GM12878 (cell line): ENCODE measurements at regions not wholly inside any gene's neighbourhood (a gene's known extent, or its start where the extent isn't known, plus 50 kb on each side); places are given as distances from the start of the nearest gene placed in this dataset.

Source experiments
- ATAC-seq: fragments of 200-7000 bp; cut with Tn5 transposase; 3 replicates; pipeline ENCODE4 v1.9.1; 2020; ENCODE audit warnings: mild to moderate bottlenecking, moderate library complexity
- BruUV-seq: library from RNA; stranded (reverse); fragments of 400-500 nt; replicated peaks from 2 replicates; lab custom pipeline; 2021; lab: Mats Ljungman, UMichigan
- CTCF ChIA-PET: fragments of 300-600 bp; sonication (Branson Sonifier 250); formaldehyde crosslinking; extraction: SDS; loops from one replicate; lab custom pipeline; 2021; ENCODE audit warnings: inconsistent platforms; lab: Yijun Ruan, JAX
- POLR2A ChIA-PET: fragments of 350-600 bp; formaldehyde crosslinking; extraction: SDS; loops from one replicate; lab custom pipeline; 2021; ENCODE audit warnings: inconsistent platforms; lab: Charles Lee
- RAD21 ChIA-PET: fragments of 300-600 bp; sonication (Branson Sonifier 250); formaldehyde crosslinking; loops from one replicate; lab custom pipeline; 2023; ENCODE audit warnings: antibody characterized with exemption; ENCODE audit not compliant: unreplicated experiment; lab: Charles Lee
- SMC1A ChIA-PET: fragments of 300-600 bp; sonication (Branson Sonifier 250); formaldehyde crosslinking; loops from one replicate; lab custom pipeline; 2023; ENCODE audit not compliant: unreplicated experiment, uncharacterized antibody; lab: Charles Lee
- DNase-seq: peaks from one replicate; pipeline ENCODE4 v3.0.0-alpha.2; 2011; ENCODE audit warnings: low read depth, low spot score
- FAIRE-seq: peaks from 3 replicates; lab custom pipeline; 2011; peaks lifted over from hg19 to GRCh38; lab: Jason Lieb, UNC
- H2AFZ ChIP-seq: 2 replicates; pipeline ENCODE4 v1.6.0; 2011; ENCODE audit warnings: low read depth, low read length, control low read depth; ENCODE audit not compliant: control insufficient read depth
- H3K27ac ChIP-seq: 2 replicates; pipeline ENCODE4 v1.5.1; 2011; ENCODE audit warnings: control low read depth; ENCODE audit not compliant: control insufficient read depth, insufficient read depth
- H3K27me3 ChIP-seq, 2 experiments: replicated peaks in 1 of 2; 2 replicates each; pipeline versions ENCODE4 v1.6.0 to v1.6.1; 2011; ENCODE audit warnings: low read length in 1 of 2; ENCODE audit not compliant: control insufficient read depth in 2 of 2, insufficient read depth in 2 of 2
- H3K36me3 ChIP-seq, 2 experiments: 2 replicates each; pipeline ENCODE4 v1.5.1; 2011; ENCODE audit warnings: low read length in 1 of 2; ENCODE audit not compliant: control insufficient read depth in 2 of 2, insufficient read depth in 2 of 2
- H3K4me1 ChIP-seq: 2 replicates; pipeline ENCODE4 v1.6.1; 2011; ENCODE audit warnings: mild to moderate bottlenecking, low read length, moderate library complexity, mixed read lengths; ENCODE audit not compliant: control insufficient read depth, insufficient read depth
- H3K4me2 ChIP-seq: 2 replicates; pipeline ENCODE4 v1.6.0; 2011; ENCODE audit warnings: control low read depth; ENCODE audit not compliant: control insufficient read depth, insufficient read depth
- H3K4me3 ChIP-seq: fragments of 200-600 bp; sonication (generic); 2 replicates; pipeline ENCODE4 v1.5.1; 2016
- H3K79me2 ChIP-seq: 2 replicates; pipeline ENCODE4 v1.6.0; 2011; ENCODE audit warnings: low read length; ENCODE audit not compliant: control insufficient read depth, insufficient read depth
- H3K9ac ChIP-seq: 2 replicates; pipeline ENCODE4 v1.8.0; 2011; ENCODE audit warnings: low read length, control low read depth, mixed read lengths; ENCODE audit not compliant: control insufficient read depth, insufficient read depth
- H3K9me3 ChIP-seq: replicated peaks from 3 replicates; pipeline ENCODE4 v1.5.1; 2011; ENCODE audit warnings: mild to moderate bottlenecking, low read length; ENCODE audit not compliant: control insufficient read depth, insufficient read depth
- H4K20me1 ChIP-seq: 2 replicates; pipeline ENCODE4 v1.6.0; 2011; ENCODE audit not compliant: control insufficient read depth, insufficient read depth
- EZH2 ChIP-seq: IDR thresholded peaks from 2 replicates; pipeline ENCODE4 v1.6.1; 2012; ENCODE audit warnings: low read depth, mild to moderate bottlenecking, control low read depth, inconsistent platforms, low read length, borderline replicate concordance; ENCODE audit not compliant: control insufficient read depth
- WRNIP1 ChIP-seq: IDR thresholded peaks from 2 replicates; pipeline ENCODE4 v1.6.1; 2011; ENCODE audit warnings: low read depth, low read length, improper control_type of control experiment, borderline replicate concordance
- WGBS: methylation state at CpG from one replicate; pipeline ENCODE4 v1.1.6; 2016; ENCODE audit warnings: low lambda C conversion rate; ENCODE audit not compliant: insufficient replicate concordance, insufficient coverage; ENCODE audit errors: missing lambda C conversion rate; 5-methylcytosine and 5-hydroxymethylcytosine counted together
- in situ Hi-C: fragments of 300-500 bp; cut with MboI; formaldehyde crosslinking; loops from 9 replicates; pipeline ENCODE4 v1.14.3; 2018; ENCODE audit warnings: mixed read lengths
- intact Hi-C: fragments of 100-400 bp; cut with micrococcal nuclease; formaldehyde crosslinking; loops from one replicate; pipeline ENCODE4 v1.14.2; 2022; ENCODE audit not compliant: unreplicated experiment

DNA sequence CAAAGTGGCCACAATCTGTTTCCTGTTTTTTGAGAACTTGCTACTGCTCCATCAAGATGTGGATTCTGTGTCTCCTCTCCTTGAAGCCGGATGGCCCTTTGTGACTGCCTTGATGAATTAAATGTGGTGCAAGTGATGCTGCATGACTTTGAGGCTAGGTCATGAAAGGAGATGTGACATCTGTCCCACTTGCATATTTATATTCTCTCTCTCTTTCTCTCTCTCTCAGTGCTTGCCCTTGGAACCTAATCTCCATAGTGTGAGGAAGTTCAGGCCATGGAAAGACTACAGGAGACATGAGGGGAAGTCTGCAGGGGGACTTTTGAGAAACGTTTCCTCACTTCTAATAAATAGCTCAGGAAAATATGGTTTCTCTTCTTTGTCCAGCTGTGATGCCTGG lies 50.0 kb upstream of the ADPGK start:
- no peak overlapping the region for H2AFZ ChIP-seq
- SMC1A ChIA-PET: no interaction called here
- no peak for TF ChIP-seq WRNIP1
- TF ChIP-seq EZH2: no peak
- TF ChIP-seq, all 136 proteins: peak for 0
- POLR2A ChIA-PET: no interaction called here
- CTCF ChIA-PET: no interaction called here
- H3K4me2 ChIP-seq: no peak overlapping the region
- WGBS: 0% methylated on average over 2 of the region's 2 CpGs
- ATAC-seq: no peak
- BruUV-seq: no TSS peak
- H3K4me3 ChIP-seq: no peak overlapping the region
- FAIRE-seq: no peak
- intact Hi-C loops: no loop called here
- no peaks in the 10 kb centered on the region for H3K4me1 ChIP-seq
- H3K79me2 ChIP-seq: no peaks in the 10 kb centered on the region
- RAD21 ChIA-PET: no interaction called here
- H3K9me3 ChIP-seq: no peaks in the 10 kb centered on the region
- DNase-seq: no peak
- H4K20me1 ChIP-seq: no peaks in the 10 kb centered on the region
- no peak overlapping the region for H3K9ac ChIP-seq
- H3K36me3 ChIP-seq: no peaks in the 10 kb centered on the region
- peaks cover 0 to 6% of the 10 kb centered on the region in 2 experiments; a peak in 1 of 4 replicates for H3K27me3 ChIP-seq
- in situ Hi-C loops: no loop called here
- H3K27ac ChIP-seq: no peak overlapping the region
